Uterus (tissue), 2 donors: ENCODE measurements at regions not wholly inside any gene's neighbourhood (a gene's known extent, or its start where the extent isn't known, plus 50 kb on each side); places are given as distances from the start of the nearest gene placed in this dataset.

Experiments used
- CTCF ChIP-seq, 4 experiments: fragments of 200-600 bp in 2 of 4; fragments of 450-650 bp in 2 of 4; sonication (generic) in 2 of 4; IDR thresholded peaks; one replicate each; pipeline ENCODE4 v1.5.1; 2016 to 2019; ENCODE audit warnings: antibody characterized with exemption in 4 of 4, mild to moderate bottlenecking in 2 of 4, moderate library complexity in 1 of 4
- POLR2A ChIP-seq, 2 donors: fragments of 450-650 bp; IDR thresholded peaks; one replicate each; pipeline ENCODE4 v1.6.1; 2016; ENCODE audit warnings: antibody characterized with exemption in 2 of 2, mild to moderate bottlenecking in 1 of 2, moderate library complexity in 1 of 2

GRCh38 chr5:86170194-86170593 lies 447.5 kb upstream of the COX7C start:
- TF ChIP-seq POLR2A (IDR thresholded peaks at IDR 0.05), result no peak
- no peak for TF ChIP-seq CTCF (IDR thresholded peaks at IDR 0.05)
